GM12872 (cell line): ENCODE measurements at regions not wholly inside any gene's neighbourhood (a gene's known extent, or its start where the extent isn't known, plus 50 kb on each side); places are given as distances from the start of the nearest gene placed in this dataset.

Source experiments
- CTCF ChIP-seq: IDR thresholded peaks from 3 replicates; pipeline ENCODE4 v1.5.1; 2011; ENCODE audit warnings: low read depth, mild to moderate bottlenecking, low read length, moderate library complexity; ENCODE audit not compliant: insufficient read depth

GRCh38 chr5:56317923-56318561 is 84.9 kb upstream of the ANKRD55 start:
- TF ChIP-seq CTCF: no peak

GRCh38 chr5:56316299-56316994 is 83.3 kb upstream of the ANKRD55 start:
- TF ChIP-seq CTCF: no peak

- peak; percentile 86 for TF ChIP-seq CTCF
Observed at GRCh38 chr5:56314529-56314928, 81.4 kb upstream of the ANKRD55 start.

- no peak for TF ChIP-seq CTCF
Observed at GRCh38 chr5:56313596-56313995, 80.5 kb upstream of the ANKRD55 start.

GRCh38 chr5:56313004-56313531 is 79.9 kb upstream of the ANKRD55 start:
- TF ChIP-seq CTCF: no peak

GRCh38 chr5:56311306-56311905 is 78.3 kb upstream of the ANKRD55 start:
- TF ChIP-seq CTCF: no peak

- TF ChIP-seq CTCF: no peak
Observed at GRCh38 chr5:56310711-56311204, 77.6 kb upstream of the ANKRD55 start.
